ENCODE measurements at regions not wholly inside any gene's neighbourhood (a gene's known extent, or its start where the extent isn't known, plus 50 kb on each side); places are given as distances from the start of the nearest gene placed in this dataset.

GRCh38 chr15:81680829-81681228 is 306.8 kb upstream of the TMC3 start:
- TF ChIP-seq CTCF (IDR thresholded peaks at IDR 0.05) (no peak), POLR2A (IDR thresholded peaks at IDR 0.05) (no peak)

All from right lobe of liver (tissue), 4 donors.